Rectal smooth muscle tissue (tissue), 1 donor: ENCODE measurements at regions not wholly inside any gene's neighbourhood (a gene's known extent, or its start where the extent isn't known, plus 50 kb on each side); places are given as distances from the start of the nearest gene placed in this dataset.

Experiments
- H3K27ac ChIP-seq: one replicate; pipeline ENCODE4 v1.7.0; 2013; ENCODE audit warnings: low read depth, low read length, inconsistent platforms
- H3K27me3 ChIP-seq: one replicate; pipeline ENCODE4 v1.7.0; 2013; ENCODE audit warnings: low read length; ENCODE audit not compliant: control insufficient read depth, insufficient read depth
- H3K36me3 ChIP-seq: one replicate; pipeline ENCODE4 v1.7.0; 2013; ENCODE audit warnings: low read length; ENCODE audit not compliant: control insufficient read depth, insufficient read depth
- H3K4me1 ChIP-seq: one replicate; pipeline ENCODE4 v1.7.0; 2013; ENCODE audit warnings: low read length; ENCODE audit not compliant: control insufficient read depth, insufficient read depth
- H3K4me3 ChIP-seq: one replicate; pipeline ENCODE4 v1.7.0; 2013; ENCODE audit warnings: low read length
- H3K9ac ChIP-seq: one replicate; pipeline ENCODE4 v1.7.0; 2013; ENCODE audit warnings: low read length

GRCh38 chr6:9439621-9440330, 975.1 kb downstream of the TFAP2A start:
- no peak overlapping the region for H3K27ac ChIP-seq
- H3K4me1 ChIP-seq: no peaks in the 10 kb centered on the region
- H3K36me3 ChIP-seq: no peaks in the 10 kb centered on the region
- H3K9ac ChIP-seq: no peak overlapping the region
- no peaks in the 10 kb centered on the region for H3K27me3 ChIP-seq
- no peak overlapping the region for H3K4me3 ChIP-seq

- Histone ChIP-seq H3K4me3 (no peak overlapping the region), H3K27ac (no peak overlapping the region), H3K36me3 (no peaks in the 10 kb centered on the region), H3K9ac (no peak overlapping the region), H3K27me3 (no peaks in the 10 kb centered on the region), H3K4me1 (no peaks in the 10 kb centered on the region)
Measured at GRCh38 chr6:9437836-9438235, 977.0 kb downstream of the TFAP2A start.

GRCh38 chr6:9435281-9435680, 979.6 kb downstream of the TFAP2A start:
- Histone ChIP-seq H3K36me3 (no peaks in the 10 kb centered on the region), H3K9ac (no peak overlapping the region), H3K4me1 (no peaks in the 10 kb centered on the region), H3K27me3 (no peaks in the 10 kb centered on the region), H3K4me3 (no peak overlapping the region), H3K27ac (no peak overlapping the region)

GRCh38 chr6:9431945-9432344, 982.9 kb downstream of the TFAP2A start:
- no peak overlapping the region for H3K4me3 ChIP-seq
- no peak overlapping the region for H3K9ac ChIP-seq
- H3K4me1 ChIP-seq: no peaks in the 10 kb centered on the region
- H3K27ac ChIP-seq: no peak overlapping the region
- H3K27me3 ChIP-seq: no peaks in the 10 kb centered on the region
- no peaks in the 10 kb centered on the region for H3K36me3 ChIP-seq

- Histone ChIP-seq H3K4me3 (no peak overlapping the region), H3K9ac (no peak overlapping the region), H3K27me3 (no peaks in the 10 kb centered on the region), H3K36me3 (no peaks in the 10 kb centered on the region), H3K27ac (no peak overlapping the region), H3K4me1 (no peaks in the 10 kb centered on the region)
Measured at GRCh38 chr6:9428421-9429172, 986.3 kb downstream of the TFAP2A start.

- Histone ChIP-seq H3K36me3 (no peaks in the 10 kb centered on the region), H3K4me3 (no peak overlapping the region), H3K9ac (no peak overlapping the region), H3K27ac (no peak overlapping the region), H3K27me3 (no peaks in the 10 kb centered on the region), H3K4me1 (no peaks in the 10 kb centered on the region)
Measured at GRCh38 chr6:9422138-9422537, 986.8 kb upstream of the SLC35B3 start.

- no peak overlapping the region for H3K9ac ChIP-seq
- H3K4me3 ChIP-seq: no peak overlapping the region
- no peaks in the 10 kb centered on the region for H3K4me1 ChIP-seq
- H3K27me3 ChIP-seq: no peaks in the 10 kb centered on the region
- H3K36me3 ChIP-seq: no peaks in the 10 kb centered on the region
- H3K27ac ChIP-seq: no peak overlapping the region
Measured at GRCh38 chr6:9420316-9421015, 985.1 kb upstream of the SLC35B3 start.

- Histone ChIP-seq H3K27me3 (no peaks in the 10 kb centered on the region), H3K27ac (no peak overlapping the region), H3K36me3 (no peaks in the 10 kb centered on the region), H3K4me3 (no peak overlapping the region), H3K9ac (no peak overlapping the region), H3K4me1 (no peaks in the 10 kb centered on the region)
Measured at GRCh38 chr6:9417400-9417799, 982.1 kb upstream of the SLC35B3 start.

- no peak overlapping the region for H3K27ac ChIP-seq
- no peaks in the 10 kb centered on the region for H3K4me1 ChIP-seq
- no peak overlapping the region for H3K4me3 ChIP-seq
- no peaks in the 10 kb centered on the region for H3K36me3 ChIP-seq
- no peak overlapping the region for H3K9ac ChIP-seq
- H3K27me3 ChIP-seq: no peaks in the 10 kb centered on the region
Measured at GRCh38 chr6:9412951-9413559, 977.7 kb upstream of the SLC35B3 start.

- no peaks in the 10 kb centered on the region for H3K4me1 ChIP-seq
- no peaks in the 10 kb centered on the region for H3K36me3 ChIP-seq
- H3K27ac ChIP-seq: no peak overlapping the region
- no peak overlapping the region for H3K4me3 ChIP-seq
- no peaks in the 10 kb centered on the region for H3K27me3 ChIP-seq
- no peak overlapping the region for H3K9ac ChIP-seq
Measured at GRCh38 chr6:9409126-9409525, 973.8 kb upstream of the SLC35B3 start.

GRCh38 chr6:9408402-9409117, 973.2 kb upstream of the SLC35B3 start:
- Histone ChIP-seq H3K36me3 (no peaks in the 10 kb centered on the region), H3K27ac (no peak overlapping the region), H3K9ac (no peak overlapping the region), H3K4me1 (no peaks in the 10 kb centered on the region), H3K27me3 (no peaks in the 10 kb centered on the region), H3K4me3 (no peak overlapping the region)

GRCh38 chr6:9405825-9406224, 970.5 kb upstream of the SLC35B3 start:
- Histone ChIP-seq H3K4me1 (no peaks in the 10 kb centered on the region), H3K27ac (no peak overlapping the region), H3K4me3 (no peak overlapping the region), H3K36me3 (no peaks in the 10 kb centered on the region), H3K9ac (no peak overlapping the region), H3K27me3 (no peaks in the 10 kb centered on the region)
